BJ (cell line): ENCODE measurements at regions not wholly inside any gene's neighbourhood (a gene's known extent, or its start where the extent isn't known, plus 50 kb on each side); places are given as distances from the start of the nearest gene placed in this dataset.

ENCODE experiments used
- CTCF ChIA-PET: fragments of 350-600 bp; formaldehyde crosslinking; extraction: SDS; loops from one replicate; lab custom pipeline; 2021; ENCODE audit warnings: antibody characterized with exemption, inconsistent platforms; lab: Yijun Ruan, JAX
- POLR2A ChIA-PET: fragments of 300-600 bp; sonication (Branson Sonifier 250); formaldehyde crosslinking; extraction: SDS; loops from one replicate; lab custom pipeline; 2021; ENCODE audit warnings: antibody characterized with exemption; lab: Charles Lee
- DNase-seq: peaks from one replicate; pipeline ENCODE4 v3.0.0-alpha.2; 2011; ENCODE audit warnings: low read depth
- H3K27me3 ChIP-seq: 2 replicates; pipeline ENCODE4 v1.6.0; 2011; ENCODE audit warnings: low read length; ENCODE audit not compliant: control insufficient read depth, insufficient read depth
- H3K36me3 ChIP-seq: 2 replicates; pipeline ENCODE4 v1.5.1; 2011; ENCODE audit warnings: low read length; ENCODE audit not compliant: control insufficient read depth, insufficient read depth
- H3K4me3 ChIP-seq: 2 replicates; pipeline ENCODE4 v1.5.1; 2011; ENCODE audit warnings: low read depth, mild to moderate bottlenecking, control low read depth, low read length
- TF ChIP-seq, protein P1 (sequence below): IDR thresholded peaks from 2 replicates; pipeline ENCODE4 v1.5.1; 2011; ENCODE audit warnings: low read depth, mild to moderate bottlenecking, control low read depth, inconsistent platforms, low read length, moderate library complexity; ENCODE audit not compliant: insufficient read depth

DNA sequence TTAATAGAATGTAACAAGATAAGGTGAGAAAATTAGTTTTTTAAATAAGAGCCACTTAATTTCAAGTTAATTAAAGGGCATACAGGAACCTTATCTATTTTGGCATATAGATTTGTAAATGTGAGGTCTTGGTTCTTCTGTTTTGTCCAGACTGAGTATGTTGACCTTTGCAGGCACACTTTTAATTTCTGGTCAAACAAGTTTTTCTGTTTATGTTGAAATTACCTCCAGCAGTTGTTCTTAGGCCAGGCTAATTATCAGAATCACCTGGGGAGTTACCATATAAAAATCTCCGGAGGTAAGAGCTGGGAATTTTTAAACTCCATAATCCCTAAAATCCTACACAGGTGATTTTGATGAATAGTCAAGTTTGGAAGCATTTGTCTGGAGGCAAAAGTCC, 227.4 kb upstream of the ANKRD50 start:
- CTCF ChIA-PET: no interaction called here
- POLR2A ChIA-PET: no interaction called here

DNA sequence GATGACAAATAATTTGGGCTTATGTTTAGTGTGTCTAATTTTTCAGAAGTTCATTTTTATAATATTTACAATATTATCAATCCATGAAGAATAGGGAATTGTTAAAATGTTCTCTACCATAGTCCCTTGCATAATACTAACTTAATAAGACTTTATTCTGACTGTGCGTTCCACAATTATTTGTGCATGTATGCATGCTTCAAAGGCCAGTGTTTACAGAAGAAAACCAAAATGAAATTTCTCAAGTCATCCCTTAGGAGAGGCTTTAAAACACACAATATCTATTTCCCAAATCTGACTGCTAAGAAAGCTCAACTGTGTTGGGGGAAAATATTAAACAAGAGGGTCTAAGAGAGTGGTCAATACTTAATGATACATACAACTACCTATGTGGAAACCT, 226.3 kb upstream of the ANKRD50 start:
- TF ChIP-seq, protein P1, sequence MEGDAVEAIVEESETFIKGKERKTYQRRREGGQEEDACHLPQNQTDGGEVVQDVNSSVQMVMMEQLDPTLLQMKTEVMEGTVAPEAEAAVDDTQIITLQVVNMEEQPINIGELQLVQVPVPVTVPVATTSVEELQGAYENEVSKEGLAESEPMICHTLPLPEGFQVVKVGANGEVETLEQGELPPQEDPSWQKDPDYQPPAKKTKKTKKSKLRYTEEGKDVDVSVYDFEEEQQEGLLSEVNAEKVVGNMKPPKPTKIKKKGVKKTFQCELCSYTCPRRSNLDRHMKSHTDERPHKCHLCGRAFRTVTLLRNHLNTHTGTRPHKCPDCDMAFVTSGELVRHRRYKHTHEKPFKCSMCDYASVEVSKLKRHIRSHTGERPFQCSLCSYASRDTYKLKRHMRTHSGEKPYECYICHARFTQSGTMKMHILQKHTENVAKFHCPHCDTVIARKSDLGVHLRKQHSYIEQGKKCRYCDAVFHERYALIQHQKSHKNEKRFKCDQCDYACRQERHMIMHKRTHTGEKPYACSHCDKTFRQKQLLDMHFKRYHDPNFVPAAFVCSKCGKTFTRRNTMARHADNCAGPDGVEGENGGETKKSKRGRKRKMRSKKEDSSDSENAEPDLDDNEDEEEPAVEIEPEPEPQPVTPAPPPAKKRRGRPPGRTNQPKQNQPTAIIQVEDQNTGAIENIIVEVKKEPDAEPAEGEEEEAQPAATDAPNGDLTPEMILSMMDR: no peak
- POLR2A ChIA-PET: no interaction called here
- Histone ChIP-seq H3K27me3 (no peaks in the 10 kb centered on the region), H3K36me3 (no peaks in the 10 kb centered on the region), H3K4me3 (no peak overlapping the region)
- no peak for DNase-seq
- CTCF ChIA-PET: no interaction called here

More for the DNA sequence above, 227.4 kb upstream of the ANKRD50 start:
- no peaks in the 10 kb centered on the region for H3K27me3 ChIP-seq
- TF ChIP-seq, protein P1: no peak
- H3K4me3 ChIP-seq: no peak overlapping the region
- DNase-seq: no peak
- no peaks in the 10 kb centered on the region for H3K36me3 ChIP-seq

GRCh38 chr4:124937993-124938392, 225.5 kb upstream of the ANKRD50 start:
- TF ChIP-seq, protein P1: no peak
- Histone ChIP-seq H3K4me3 (no peak overlapping the region), H3K36me3 (no peaks in the 10 kb centered on the region), H3K27me3 (no peaks in the 10 kb centered on the region)
- ChIA-PET CTCF (interaction anchor here (0.7 to 1.2 kb wide), 2 partner anchors 13 to 200 kb away, joined by 3 read pairs; no protein-coding TSS in a partner anchor), POLR2A (no interaction called here)
- DNase-seq: no peak

DNA sequence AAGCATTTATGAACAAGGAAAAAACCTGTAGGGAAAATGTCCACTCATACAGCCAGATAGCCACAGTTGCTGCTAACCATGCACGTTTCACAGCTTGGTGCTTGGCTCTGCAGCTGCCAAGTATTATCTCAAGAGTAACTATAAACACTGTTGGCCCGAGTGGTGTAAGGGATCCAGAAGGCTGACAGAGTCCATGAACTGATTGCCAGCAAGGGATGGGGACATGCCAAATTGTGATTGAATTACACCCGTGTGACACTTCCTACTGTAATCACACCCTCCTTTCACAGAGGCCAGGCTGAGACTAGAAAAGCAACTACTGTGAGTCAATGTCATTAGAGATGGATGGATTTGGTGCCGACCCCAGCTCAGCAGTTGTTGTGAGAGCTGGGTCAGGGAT, 223.9 kb upstream of the ANKRD50 start:
- DNase-seq: no peak
- TF ChIP-seq, protein P1: no peak
- POLR2A ChIA-PET: no interaction called here
- H3K4me3 ChIP-seq: no peak overlapping the region
- CTCF ChIA-PET: interaction anchor here (0.6 to 1.6 kb wide), 2 partner anchors 13 to 39 kb away, joined by 3 to 4 read pairs; no protein-coding TSS in a partner anchor
- H3K36me3 ChIP-seq: no peaks in the 10 kb centered on the region
- no peaks in the 10 kb centered on the region for H3K27me3 ChIP-seq

DNA sequence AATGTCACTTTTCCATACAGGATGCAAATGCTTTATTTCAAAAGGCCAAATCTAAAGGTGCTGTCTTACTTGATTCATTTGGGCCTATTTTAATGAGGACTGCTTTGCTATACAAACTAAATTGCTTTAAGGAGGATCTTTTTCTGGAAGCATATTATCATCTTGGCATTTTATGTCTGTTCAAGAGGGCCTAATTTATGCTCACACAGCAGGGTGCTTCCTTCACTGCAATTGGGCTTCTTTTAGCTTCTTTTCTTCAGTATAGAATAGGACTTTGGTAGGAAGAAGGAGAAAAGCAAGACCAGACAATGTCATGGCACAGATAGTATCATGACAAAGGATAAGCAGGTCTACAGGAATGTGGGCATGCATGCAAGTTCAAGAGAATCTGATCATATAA, 222.4 kb upstream of the ANKRD50 start:
- Histone ChIP-seq H3K36me3 (no peaks in the 10 kb centered on the region), H3K27me3 (no peaks in the 10 kb centered on the region), H3K4me3 (no peak overlapping the region)
- ChIA-PET CTCF (no interaction called here), POLR2A (no interaction called here)
- no peak for DNase-seq
- TF ChIP-seq, protein P1: no peak
